Peyer's patch (tissue), 4 donors: ENCODE measurements at regions not wholly inside any gene's neighbourhood (a gene's known extent, or its start where the extent isn't known, plus 50 kb on each side); places are given as distances from the start of the nearest gene placed in this dataset.

ENCODE experiments used
- CTCF ChIP-seq, 6 experiments: fragments of 450-650 bp in 4 of 6; fragments of 200-600 bp in 2 of 6; sonication (generic) in 1 of 6; IDR thresholded peaks; one replicate each; pipeline ENCODE4 v1.5.1; 2017 to 2019; ENCODE audit warnings: antibody characterized with exemption in 6 of 6, mild to moderate bottlenecking in 3 of 6, moderate library complexity in 1 of 6
- POLR2A ChIP-seq, 2 donors: fragments of 450-650 bp; IDR thresholded peaks; one replicate each; pipeline ENCODE4 v1.5.1; 2017; ENCODE audit warnings: antibody characterized with exemption in 2 of 2, mild to moderate bottlenecking in 2 of 2, moderate library complexity in 2 of 2

GRCh38 chr6:167590193-167590592 is 236.5 kb upstream of the AFDN start:
- TF ChIP-seq CTCF (IDR thresholded peaks at IDR 0.05): no peak
- no peak for TF ChIP-seq POLR2A (IDR thresholded peaks at IDR 0.05)
